ENCODE measurements at regions not wholly inside any gene's neighbourhood (a gene's known extent, or its start where the extent isn't known, plus 50 kb on each side); places are given as distances from the start of the nearest gene placed in this dataset.

DNA sequence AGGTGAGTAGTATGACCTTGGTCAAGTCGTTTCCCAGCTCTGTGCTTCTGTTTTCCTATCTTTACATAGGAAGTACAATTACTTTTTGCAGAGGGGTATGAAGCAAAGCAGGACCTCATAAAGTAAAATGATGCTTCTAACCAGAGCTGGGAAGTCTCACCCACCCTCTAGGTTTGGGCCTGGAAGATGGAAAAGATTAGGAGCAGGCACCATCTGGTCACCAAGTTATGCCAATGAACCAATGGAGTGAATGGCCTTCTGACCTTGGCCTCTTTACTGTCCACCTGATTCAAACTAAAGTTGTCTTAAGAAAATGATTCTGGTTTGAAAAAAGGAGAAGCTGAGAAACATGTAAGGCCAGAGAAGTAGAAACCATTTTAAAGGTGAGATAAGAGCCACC lies 68.9 kb upstream of the CTNNBL1 start:
- Histone ChIP-seq H3K9ac (ENCODE audit: control insufficient read depth, insufficient read depth, low read length) (no peak overlapping the region), H3K9me3 (replicated peaks; ENCODE audit: control insufficient read depth, insufficient read depth, low read length) (no peaks in the 10 kb centered on the region), H3K27me3 (replicated peaks in 1 of 2; ENCODE audit: control insufficient read depth in 2 of 2, insufficient read depth in 2 of 2, low read length in 1 of 2) (no peaks in the 10 kb centered on the region; a peak in 1 of 4 replicates), H3K4me2 (ENCODE audit: control insufficient read depth, insufficient read depth) (no peak overlapping the region), H3K4me3 (no peak overlapping the region), H3K36me3 (ENCODE audit: control insufficient read depth in 2 of 2, insufficient read depth in 2 of 2, low read length in 1 of 2) (no peaks in the 10 kb centered on the region), H3K4me1 (ENCODE audit: control insufficient read depth, insufficient read depth, low read length) (no peaks in the 10 kb centered on the region), H4K20me1 (ENCODE audit: control insufficient read depth, insufficient read depth) (no peaks in the 10 kb centered on the region), H3K27ac (ENCODE audit: control insufficient read depth, insufficient read depth) (no peak overlapping the region), H3K79me2 (ENCODE audit: control insufficient read depth, insufficient read depth, low read length) (no peaks in the 10 kb centered on the region), H2AFZ (ENCODE audit: control insufficient read depth, low read depth, low read length) (no peak overlapping the region)
- SMC1A ChIA-PET (ENCODE audit: uncharacterized antibody, unreplicated experiment) = no interaction called here
- in situ Hi-C loops (cut with MboI) (no loop called here), intact Hi-C loops (cut with micrococcal nuclease; ENCODE audit: unreplicated experiment) (no loop called here)
- DNase-seq (ENCODE audit: low read depth, low spot score) (no peak), FAIRE-seq (no peak), ATAC-seq (no peak)
- TF ChIP-seq RBBP5 (conservative IDR thresholded peaks at IDR 0.05) (no peak), CREM (IDR thresholded peaks at IDR 0.05; ENCODE audit: low read depth) (no peak), EGR1 (IDR thresholded peaks at IDR 0.05; ENCODE audit: borderline replicate concordance in 1 of 2, low read depth in 2 of 2, low read length in 2 of 2) (no peak), ZNF274 (IDR thresholded peaks at IDR 0.05; ENCODE audit: insufficient read depth, insufficient read length) (no peak), POLR2AphosphoS2 (IDR thresholded peaks at IDR 0.05; ENCODE audit: low read depth, low read length) (no peak)
- TF ChIP-seq, protein P1, sequence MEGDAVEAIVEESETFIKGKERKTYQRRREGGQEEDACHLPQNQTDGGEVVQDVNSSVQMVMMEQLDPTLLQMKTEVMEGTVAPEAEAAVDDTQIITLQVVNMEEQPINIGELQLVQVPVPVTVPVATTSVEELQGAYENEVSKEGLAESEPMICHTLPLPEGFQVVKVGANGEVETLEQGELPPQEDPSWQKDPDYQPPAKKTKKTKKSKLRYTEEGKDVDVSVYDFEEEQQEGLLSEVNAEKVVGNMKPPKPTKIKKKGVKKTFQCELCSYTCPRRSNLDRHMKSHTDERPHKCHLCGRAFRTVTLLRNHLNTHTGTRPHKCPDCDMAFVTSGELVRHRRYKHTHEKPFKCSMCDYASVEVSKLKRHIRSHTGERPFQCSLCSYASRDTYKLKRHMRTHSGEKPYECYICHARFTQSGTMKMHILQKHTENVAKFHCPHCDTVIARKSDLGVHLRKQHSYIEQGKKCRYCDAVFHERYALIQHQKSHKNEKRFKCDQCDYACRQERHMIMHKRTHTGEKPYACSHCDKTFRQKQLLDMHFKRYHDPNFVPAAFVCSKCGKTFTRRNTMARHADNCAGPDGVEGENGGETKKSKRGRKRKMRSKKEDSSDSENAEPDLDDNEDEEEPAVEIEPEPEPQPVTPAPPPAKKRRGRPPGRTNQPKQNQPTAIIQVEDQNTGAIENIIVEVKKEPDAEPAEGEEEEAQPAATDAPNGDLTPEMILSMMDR (IDR thresholded peaks at IDR 0.05 in 2 of 3, conservative IDR thresholded peaks at IDR 0.05 in 1 of 3; ENCODE audit: control insufficient read depth in 2 of 3, extremely low read depth in 1 of 3, insufficient read depth in 1 of 3, low read depth in 3 of 3, low read length in 3 of 3) = no peak
- CTCF ChIA-PET = no interaction called here
- WGBS (ENCODE audit: insufficient coverage, insufficient replicate concordance, low lambda C conversion rate, missing lambda C conversion rate) = 0% methylated on average over 1 of the region's 1 CpG
- POLR2A ChIA-PET = no interaction called here
- no TSS peak for BruUV-seq (replicated peaks)
- RAD21 ChIA-PET (ENCODE audit: unreplicated experiment) = no interaction called here

DNA sequence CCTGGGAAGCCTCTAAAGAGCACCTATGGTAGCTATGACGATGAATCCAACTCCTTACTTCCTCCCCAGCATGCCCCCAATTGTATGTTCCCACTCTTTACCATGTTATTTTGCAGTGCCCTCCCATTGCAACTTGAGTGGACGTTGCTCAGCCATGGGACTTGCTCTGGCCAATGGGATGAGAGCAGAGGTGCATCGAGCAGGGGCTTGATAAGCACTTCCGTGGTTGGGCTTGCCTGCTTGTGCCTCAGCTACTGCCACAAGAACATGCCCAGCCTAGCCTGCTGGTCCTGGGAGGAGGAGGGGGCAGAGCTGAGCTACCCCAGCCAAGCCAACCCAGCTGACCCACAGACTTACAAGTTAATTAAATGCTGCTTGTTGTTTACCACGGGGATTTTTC lies 71.1 kb upstream of the CTNNBL1 start:
- BruUV-seq (replicated peaks) = no TSS peak

More for the DNA sequence above, 71.1 kb upstream of the CTNNBL1 start:
- no peak for FAIRE-seq
- ATAC-seq = no peak
- Histone ChIP-seq H2AFZ (ENCODE audit: control insufficient read depth, low read depth, low read length) (no peak overlapping the region), H3K36me3 (ENCODE audit: control insufficient read depth in 2 of 2, insufficient read depth in 2 of 2, low read length in 1 of 2) (no peaks in the 10 kb centered on the region), H4K20me1 (ENCODE audit: control insufficient read depth, insufficient read depth) (no peaks in the 10 kb centered on the region), H3K9me3 (replicated peaks; ENCODE audit: control insufficient read depth, insufficient read depth, low read length) (no peaks in the 10 kb centered on the region), H3K4me3 (no peak overlapping the region), H3K27me3 (replicated peaks in 1 of 2; ENCODE audit: control insufficient read depth in 2 of 2, insufficient read depth in 2 of 2, low read length in 1 of 2) (no peaks in the 10 kb centered on the region; a peak in 1 of 4 replicates), H3K4me1 (ENCODE audit: control insufficient read depth, insufficient read depth, low read length) (no peaks in the 10 kb centered on the region), H3K79me2 (ENCODE audit: control insufficient read depth, insufficient read depth, low read length) (no peaks in the 10 kb centered on the region), H3K27ac (ENCODE audit: control insufficient read depth, insufficient read depth) (no peak overlapping the region), H3K9ac (ENCODE audit: control insufficient read depth, insufficient read depth, low read length) (no peak overlapping the region), H3K4me2 (ENCODE audit: control insufficient read depth, insufficient read depth) (no peak overlapping the region)
- in situ Hi-C loops (cut with MboI) = no loop called here
- SMC1A ChIA-PET (ENCODE audit: uncharacterized antibody, unreplicated experiment) = no interaction called here
- no peak for DNase-seq (ENCODE audit: low read depth, low spot score)
- WGBS (ENCODE audit: insufficient coverage, insufficient replicate concordance, low lambda C conversion rate, missing lambda C conversion rate) = 1% methylated on average over 5 of the region's 5 CpGs
- RAD21 ChIA-PET (ENCODE audit: unreplicated experiment) = no interaction called here
- POLR2A ChIA-PET = no interaction called here
- CTCF ChIA-PET = no interaction called here
- intact Hi-C loops (cut with micrococcal nuclease; ENCODE audit: unreplicated experiment) = no loop called here
- TF ChIP-seq, protein P2, sequence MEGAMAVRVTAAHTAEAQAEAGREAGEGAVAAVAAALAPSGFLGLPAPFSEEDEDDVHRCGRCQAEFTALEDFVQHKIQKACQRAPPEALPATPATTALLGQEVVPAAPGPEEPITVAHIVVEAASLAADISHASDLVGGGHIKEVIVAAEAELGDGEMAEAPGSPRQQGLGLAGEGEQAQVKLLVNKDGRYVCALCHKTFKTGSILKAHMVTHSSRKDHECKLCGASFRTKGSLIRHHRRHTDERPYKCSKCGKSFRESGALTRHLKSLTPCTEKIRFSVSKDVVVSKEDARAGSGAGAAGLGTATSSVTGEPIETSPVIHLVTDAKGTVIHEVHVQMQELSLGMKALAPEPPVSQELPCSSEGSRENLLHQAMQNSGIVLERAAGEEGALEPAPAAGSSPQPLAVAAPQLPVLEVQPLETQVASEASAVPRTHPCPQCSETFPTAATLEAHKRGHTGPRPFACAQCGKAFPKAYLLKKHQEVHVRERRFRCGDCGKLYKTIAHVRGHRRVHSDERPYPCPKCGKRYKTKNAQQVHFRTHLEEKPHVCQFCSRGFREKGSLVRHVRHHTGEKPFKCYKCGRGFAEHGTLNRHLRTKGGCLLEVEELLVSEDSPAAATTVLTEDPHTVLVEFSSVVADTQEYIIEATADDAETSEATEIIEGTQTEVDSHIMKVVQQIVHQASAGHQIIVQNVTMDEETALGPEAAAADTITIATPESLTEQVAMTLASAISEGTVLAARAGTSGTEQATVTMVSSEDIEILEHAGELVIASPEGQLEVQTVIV (IDR thresholded peaks at IDR 0.05; ENCODE audit: borderline replicate concordance, partially characterized antibody) = no peak
- TF ChIP-seq EED (IDR thresholded peaks at IDR 0.05; ENCODE audit: low read depth) (no peak), SUZ12 (IDR thresholded peaks at IDR 0.05; ENCODE audit: unreplicated experiment) (no peak), NR2C1 (IDR thresholded peaks at IDR 0.05) (no peak), STAT1 (conservative IDR thresholded peaks at IDR 0.05) (no peak), NFXL1 (IDR thresholded peaks at IDR 0.05; ENCODE audit: borderline replicate concordance) (no peak), ZNF274 (IDR thresholded peaks at IDR 0.05; ENCODE audit: insufficient read depth, insufficient read length) (no peak), SMAD1 (IDR thresholded peaks at IDR 0.05; ENCODE audit: low read depth, partially characterized antibody) (no peak)
- TF ChIP-seq, protein P3, sequence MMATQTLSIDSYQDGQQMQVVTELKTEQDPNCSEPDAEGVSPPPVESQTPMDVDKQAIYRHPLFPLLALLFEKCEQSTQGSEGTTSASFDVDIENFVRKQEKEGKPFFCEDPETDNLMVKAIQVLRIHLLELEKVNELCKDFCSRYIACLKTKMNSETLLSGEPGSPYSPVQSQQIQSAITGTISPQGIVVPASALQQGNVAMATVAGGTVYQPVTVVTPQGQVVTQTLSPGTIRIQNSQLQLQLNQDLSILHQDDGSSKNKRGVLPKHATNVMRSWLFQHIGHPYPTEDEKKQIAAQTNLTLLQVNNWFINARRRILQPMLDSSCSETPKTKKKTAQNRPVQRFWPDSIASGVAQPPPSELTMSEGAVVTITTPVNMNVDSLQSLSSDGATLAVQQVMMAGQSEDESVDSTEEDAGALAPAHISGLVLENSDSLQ (IDR thresholded peaks at IDR 0.05) = no peak
